ENCODE measurements at regions not wholly inside any gene's neighbourhood (a gene's known extent, or its start where the extent isn't known, plus 50 kb on each side); places are given as distances from the start of the nearest gene placed in this dataset.
"Not testable (repeated sequence)": the region's sequence is repeated elsewhere in the genome, so short reads cannot be mapped to it uniquely, and the experiment has no call there.

GRCh38 chr9:89951675-89952074 lies 346.9 kb downstream of the GADD45G start:
- H3K27me3 Mint-ChIP-seq = no peaks in the 10 kb centered on the region
- no peak for TF ChIP-seq CTCF (IDR thresholded peaks at IDR 0.05)
- ChIA-PET POLR2A (interaction anchor here (0.6 kb wide), 1 partner anchor 13 kb away, joined by 3 read pairs; no protein-coding TSS in a partner anchor), CTCF (no interaction called here)
- intact Hi-C loops (cut with micrococcal nuclease) = no loop called here
- H3K27ac Mint-ChIP-seq = no peak overlapping the region
- H3K4me3 Mint-ChIP-seq = no peak overlapping the region
- H3K36me3 Mint-ChIP-seq (ENCODE audit: low read depth) = no peaks in the 10 kb centered on the region
- no peak for ATAC-seq (ENCODE audit: low read depth)
- no peaks in the 10 kb centered on the region for H3K4me1 Mint-ChIP-seq
- peaks cover 9% of the 10 kb centered on the region for H3K9me3 Mint-ChIP-seq
- DNase-seq = no peak

- Mint-ChIP-seq H3K27me3 (no peaks in the 10 kb centered on the region), H3K4me3 (no peak overlapping the region), H3K36me3 (ENCODE audit: low read depth) (no peaks in the 10 kb centered on the region), H3K27ac (no peak overlapping the region), H3K9me3 (peaks cover 9% of the 10 kb centered on the region), H3K4me1 (no peaks in the 10 kb centered on the region)
- ChIA-PET POLR2A (interaction anchor here (0.6 kb wide), 1 partner anchor 13 kb away, joined by 3 read pairs; no protein-coding TSS in a partner anchor), CTCF (no interaction called here)
- no peak for TF ChIP-seq CTCF (IDR thresholded peaks at IDR 0.05)
- no peak for DNase-seq
- intact Hi-C loops (cut with micrococcal nuclease) = no loop called here
- no peak for ATAC-seq (ENCODE audit: low read depth)
Observed at GRCh38 chr9:89952401-89952800, 347.6 kb downstream of the GADD45G start.

GRCh38 chr9:89953263-89953662 lies 348.5 kb downstream of the GADD45G start:
- H3K4me3 Mint-ChIP-seq; intact Hi-C loops (cut with micrococcal nuclease); ATAC-seq (ENCODE audit: low read depth); POLR2A ChIA-PET; DNase-seq; H3K4me1 Mint-ChIP-seq; H3K27me3 Mint-ChIP-seq; H3K9me3 Mint-ChIP-seq; CTCF ChIA-PET; H3K36me3 Mint-ChIP-seq (ENCODE audit: low read depth); H3K27ac Mint-ChIP-seq: not testable (repeated sequence)

GRCh38 chr9:89953824-89954615 lies 349.2 kb downstream of the GADD45G start:
- intact Hi-C loops (cut with micrococcal nuclease) = no loop called here
- Mint-ChIP-seq H3K27me3 (no peaks in the 10 kb centered on the region), H3K4me3 (no peak overlapping the region), H3K4me1 (no peaks in the 10 kb centered on the region), H3K9me3 (peaks cover 7% of the 10 kb centered on the region), H3K27ac (no peak overlapping the region), H3K36me3 (ENCODE audit: low read depth) (no peaks in the 10 kb centered on the region)
- ATAC-seq (ENCODE audit: low read depth) = no peak
- ChIA-PET CTCF (no interaction called here), POLR2A (no interaction called here)
- no peak for TF ChIP-seq CTCF (IDR thresholded peaks at IDR 0.05)
- no peak for DNase-seq

- Mint-ChIP-seq H3K4me1 (no peaks in the 10 kb centered on the region), H3K36me3 (ENCODE audit: low read depth) (no peaks in the 10 kb centered on the region), H3K27me3 (no peaks in the 10 kb centered on the region), H3K27ac (no peak overlapping the region), H3K4me3 (no peak overlapping the region), H3K9me3 (no peaks in the 10 kb centered on the region)
- DNase-seq (no peak), ATAC-seq (ENCODE audit: low read depth) (no peak)
- ChIA-PET CTCF (no interaction called here), POLR2A (no interaction called here)
- no peak for TF ChIP-seq CTCF (IDR thresholded peaks at IDR 0.05)
- intact Hi-C loops (cut with micrococcal nuclease) = no loop called here
Observed at GRCh38 chr9:89955144-89955543, 350.3 kb downstream of the GADD45G start.

GRCh38 chr9:89955626-89956025 lies 350.8 kb downstream of the GADD45G start:
- H3K4me1 Mint-ChIP-seq = no peaks in the 10 kb centered on the region
- no peak for ATAC-seq (ENCODE audit: low read depth)
- CTCF ChIA-PET = no interaction called here

More at GRCh38 chr9:89955626-89956025, 350.8 kb downstream of the GADD45G start:
- no peak for TF ChIP-seq CTCF (IDR thresholded peaks at IDR 0.05)
- intact Hi-C loops (cut with micrococcal nuclease) = no loop called here
- POLR2A ChIA-PET = no interaction called here
- Mint-ChIP-seq H3K36me3 (ENCODE audit: low read depth) (no peaks in the 10 kb centered on the region), H3K9me3 (no peaks in the 10 kb centered on the region), H3K4me3 (no peak overlapping the region), H3K27ac (no peak overlapping the region), H3K27me3 (no peaks in the 10 kb centered on the region)
- DNase-seq = no peak

Data from activated B cell treated with CpG ODN at 0.5 μM for 24 hours (primary cell).